ENCODE measurements at regions not wholly inside any gene's neighbourhood (a gene's known extent, or its start where the extent isn't known, plus 50 kb on each side); places are given as distances from the start of the nearest gene placed in this dataset.

DNA sequence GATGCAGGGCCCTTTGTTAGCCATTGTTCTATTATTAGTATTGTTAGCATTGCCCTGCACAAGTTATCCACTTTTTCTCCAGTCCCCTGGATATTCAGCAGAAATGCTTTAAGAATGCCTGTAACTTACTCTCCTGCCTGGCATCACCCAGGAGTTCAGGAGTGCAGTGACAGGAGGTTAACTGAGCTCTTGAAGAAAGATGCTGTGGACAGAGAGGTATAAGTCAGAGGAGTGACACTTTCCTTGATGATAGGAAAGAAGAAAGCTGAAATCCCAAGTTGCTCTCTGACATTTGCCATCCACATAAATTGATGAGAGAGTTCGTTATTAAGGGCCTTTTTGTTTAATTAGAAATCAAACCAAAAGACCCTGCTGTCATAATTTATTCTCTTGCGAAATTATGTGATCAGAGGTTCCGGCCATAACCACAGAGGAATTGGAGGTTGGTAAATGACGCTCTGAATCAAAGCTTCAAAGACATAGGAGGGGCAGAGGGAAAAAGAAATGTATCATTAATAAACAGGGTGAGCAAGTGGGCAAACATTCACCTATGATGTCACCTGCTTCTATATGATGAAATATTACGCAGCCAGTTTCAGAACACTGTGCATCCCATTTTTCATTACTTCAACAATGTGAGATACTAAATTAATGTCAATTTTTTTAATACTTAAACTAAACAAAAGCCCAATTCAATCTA, 230.2 kb upstream of the JADE1 start:
- no peaks in the 10 kb centered on the region for H3K36me3 ChIP-seq (ENCODE audit: insufficient read depth, low read length)
- H3K4me2 ChIP-seq (ENCODE audit: low read depth, low read length, poor library complexity, severe bottlenecking): no peak overlapping the region
- no peaks in the 10 kb centered on the region for H3K4me1 ChIP-seq (ENCODE audit: insufficient read depth, low read length, poor library complexity, severe bottlenecking)
- H3F3A ChIP-seq (ENCODE audit: low read depth): no peaks in the 10 kb centered on the region
- TF ChIP-seq EZH2phosphoT487 (IDR thresholded peaks at IDR 0.05; ENCODE audit: borderline replicate concordance): no peak
- TF ChIP-seq, protein P1, sequence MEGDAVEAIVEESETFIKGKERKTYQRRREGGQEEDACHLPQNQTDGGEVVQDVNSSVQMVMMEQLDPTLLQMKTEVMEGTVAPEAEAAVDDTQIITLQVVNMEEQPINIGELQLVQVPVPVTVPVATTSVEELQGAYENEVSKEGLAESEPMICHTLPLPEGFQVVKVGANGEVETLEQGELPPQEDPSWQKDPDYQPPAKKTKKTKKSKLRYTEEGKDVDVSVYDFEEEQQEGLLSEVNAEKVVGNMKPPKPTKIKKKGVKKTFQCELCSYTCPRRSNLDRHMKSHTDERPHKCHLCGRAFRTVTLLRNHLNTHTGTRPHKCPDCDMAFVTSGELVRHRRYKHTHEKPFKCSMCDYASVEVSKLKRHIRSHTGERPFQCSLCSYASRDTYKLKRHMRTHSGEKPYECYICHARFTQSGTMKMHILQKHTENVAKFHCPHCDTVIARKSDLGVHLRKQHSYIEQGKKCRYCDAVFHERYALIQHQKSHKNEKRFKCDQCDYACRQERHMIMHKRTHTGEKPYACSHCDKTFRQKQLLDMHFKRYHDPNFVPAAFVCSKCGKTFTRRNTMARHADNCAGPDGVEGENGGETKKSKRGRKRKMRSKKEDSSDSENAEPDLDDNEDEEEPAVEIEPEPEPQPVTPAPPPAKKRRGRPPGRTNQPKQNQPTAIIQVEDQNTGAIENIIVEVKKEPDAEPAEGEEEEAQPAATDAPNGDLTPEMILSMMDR (conservative IDR thresholded peaks at IDR 0.05; ENCODE audit: low read length): no peak
- no peaks in the 10 kb centered on the region for H3K79me2 ChIP-seq (ENCODE audit: insufficient read depth, low read length)
- no peaks in the 10 kb centered on the region for H3K9me3 ChIP-seq (ENCODE audit: insufficient read depth, low read depth, low read length)
- H3K9me2 ChIP-seq (replicated peaks; ENCODE audit: low read depth, low read length): no peaks in the 10 kb centered on the region
- no peaks in the 10 kb centered on the region for H4K20me1 ChIP-seq (ENCODE audit: insufficient read depth, low read length, poor library complexity, severe bottlenecking)
- no peaks in the 10 kb centered on the region for H3K27me3 ChIP-seq (ENCODE audit: insufficient read depth, low read length, poor library complexity, severe bottlenecking)
- H3K9ac ChIP-seq (ENCODE audit: low read depth, low read length, poor library complexity, severe bottlenecking): no peak overlapping the region
- no peak overlapping the region for H2AFZ ChIP-seq (ENCODE audit: low read length)
- no peak overlapping the region for H3K4me3 ChIP-seq (ENCODE audit: low read length, poor library complexity, severe bottlenecking)

DNA sequence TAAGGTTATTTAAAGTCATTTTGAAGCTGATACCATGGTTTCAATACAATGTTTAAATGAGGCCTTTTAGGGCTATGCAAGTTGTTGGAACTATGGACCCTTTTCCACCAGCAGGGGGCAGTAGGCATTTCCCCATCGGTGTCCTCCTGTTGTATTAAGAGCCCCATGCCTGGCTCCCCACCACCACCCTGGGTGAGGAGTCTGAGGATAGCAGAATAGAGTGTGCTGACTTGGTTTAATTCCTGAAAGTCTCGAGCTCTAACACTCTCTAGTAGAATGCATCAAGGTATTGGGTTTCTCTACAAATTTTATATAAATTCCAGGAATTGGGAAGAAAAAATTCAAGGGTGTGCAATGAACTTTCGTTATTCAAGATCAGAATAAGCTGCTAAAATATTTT, 234.8 kb upstream of the JADE1 start:
- Histone ChIP-seq H3K27me3 (ENCODE audit: insufficient read depth, low read length, poor library complexity, severe bottlenecking) (no peaks in the 10 kb centered on the region), H3K79me2 (ENCODE audit: insufficient read depth, low read length) (no peaks in the 10 kb centered on the region), H3K4me3 (ENCODE audit: low read length, poor library complexity, severe bottlenecking) (no peak overlapping the region), H3K4me2 (ENCODE audit: low read depth, low read length, poor library complexity, severe bottlenecking) (no peak overlapping the region), H3F3A (ENCODE audit: low read depth) (no peaks in the 10 kb centered on the region), H4K20me1 (ENCODE audit: insufficient read depth, low read length, poor library complexity, severe bottlenecking) (no peaks in the 10 kb centered on the region), H2AFZ (ENCODE audit: low read length) (no peak overlapping the region), H3K4me1 (ENCODE audit: insufficient read depth, low read length, poor library complexity, severe bottlenecking) (no peaks in the 10 kb centered on the region), H3K9me3 (ENCODE audit: insufficient read depth, low read depth, low read length) (no peaks in the 10 kb centered on the region), H3K9ac (ENCODE audit: low read depth, low read length, poor library complexity, severe bottlenecking) (no peak overlapping the region), H3K36me3 (ENCODE audit: insufficient read depth, low read length) (no peaks in the 10 kb centered on the region), H3K9me2 (replicated peaks; ENCODE audit: low read depth, low read length) (no peaks in the 10 kb centered on the region)
- TF ChIP-seq, protein P1 (conservative IDR thresholded peaks at IDR 0.05; ENCODE audit: low read length): peak; percentile 73
- no peak for TF ChIP-seq EZH2phosphoT487 (IDR thresholded peaks at IDR 0.05; ENCODE audit: borderline replicate concordance)

DNA sequence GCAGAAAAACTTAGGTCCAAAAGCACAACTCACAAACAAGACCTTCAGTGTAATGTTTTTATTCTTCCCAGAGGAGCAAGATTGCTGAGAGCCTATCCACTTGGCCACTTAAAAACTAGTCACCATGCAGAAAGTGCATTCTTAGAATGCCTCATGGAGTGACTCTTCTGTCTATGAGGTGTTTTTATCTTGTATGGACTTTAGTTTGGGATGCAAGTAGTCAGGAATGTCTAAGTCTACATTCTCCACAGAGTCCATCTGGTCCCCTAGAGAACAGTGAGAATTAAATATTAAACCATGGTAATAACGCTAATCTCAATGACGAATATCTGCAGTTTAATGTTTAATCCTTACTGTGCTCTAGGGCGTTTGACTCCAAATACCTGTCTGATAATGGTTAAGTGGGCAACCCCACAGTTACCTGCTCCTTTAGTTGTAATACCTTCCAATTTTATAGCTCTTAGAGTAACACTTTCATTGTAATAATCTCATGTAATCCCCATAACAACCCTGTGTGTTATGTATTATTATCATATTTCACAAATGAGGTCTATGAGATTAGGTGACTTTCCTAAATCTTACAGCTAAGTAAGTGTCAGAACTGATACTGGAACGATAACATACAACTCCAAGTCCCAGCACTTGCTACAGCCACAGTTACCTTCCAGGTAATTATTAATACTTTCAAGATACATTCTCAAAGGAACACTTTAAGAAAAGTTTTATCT, 235.6 kb upstream of the JADE1 start:
- Histone ChIP-seq H3K4me1 (ENCODE audit: insufficient read depth, low read length, poor library complexity, severe bottlenecking) (no peaks in the 10 kb centered on the region), H3K9ac (ENCODE audit: low read depth, low read length, poor library complexity, severe bottlenecking) (no peak overlapping the region)
- no peak for TF ChIP-seq EZH2phosphoT487 (IDR thresholded peaks at IDR 0.05; ENCODE audit: borderline replicate concordance)
- TF ChIP-seq, protein P1 (conservative IDR thresholded peaks at IDR 0.05; ENCODE audit: low read length): no peak

More for the DNA sequence above, 235.6 kb upstream of the JADE1 start:
- Histone ChIP-seq H3K79me2 (ENCODE audit: insufficient read depth, low read length) (no peaks in the 10 kb centered on the region), H3K9me3 (ENCODE audit: insufficient read depth, low read depth, low read length) (no peaks in the 10 kb centered on the region), H3K4me3 (ENCODE audit: low read length, poor library complexity, severe bottlenecking) (no peak overlapping the region), H3F3A (ENCODE audit: low read depth) (no peaks in the 10 kb centered on the region), H3K4me2 (ENCODE audit: low read depth, low read length, poor library complexity, severe bottlenecking) (no peak overlapping the region), H3K36me3 (ENCODE audit: insufficient read depth, low read length) (no peaks in the 10 kb centered on the region), H2AFZ (ENCODE audit: low read length) (no peak overlapping the region), H4K20me1 (ENCODE audit: insufficient read depth, low read length, poor library complexity, severe bottlenecking) (no peaks in the 10 kb centered on the region), H3K9me2 (replicated peaks; ENCODE audit: low read depth, low read length) (no peaks in the 10 kb centered on the region), H3K27me3 (ENCODE audit: insufficient read depth, low read length, poor library complexity, severe bottlenecking) (no peaks in the 10 kb centered on the region)
